ENCODE measurements at regions not wholly inside any gene's neighbourhood (a gene's known extent, or its start where the extent isn't known, plus 50 kb on each side); places are given as distances from the start of the nearest gene placed in this dataset.

DNA sequence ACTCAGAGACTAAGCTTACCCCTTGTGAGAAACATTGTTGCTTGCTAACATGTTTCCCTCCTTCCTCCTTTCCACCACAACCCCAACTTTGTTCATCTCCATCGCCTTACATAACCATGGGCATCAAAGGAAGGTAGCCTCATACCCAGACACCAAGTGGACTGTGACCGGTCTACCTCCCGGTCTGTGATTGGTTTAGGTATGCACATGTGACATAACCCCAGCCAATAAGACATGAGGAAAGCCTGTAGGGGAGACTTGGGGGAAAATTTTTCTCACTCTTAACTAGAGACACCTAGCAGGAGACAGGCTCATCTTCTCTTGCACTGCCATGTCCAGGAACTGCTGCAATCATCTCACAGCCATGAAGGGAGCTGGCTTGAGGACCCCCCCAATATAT is 120.7 kb downstream of the CDC7 start:
- H3K27ac Mint-ChIP-seq (ENCODE audit: unreplicated experiment), result no peak overlapping the region
- FAIRE-seq, result no peak

DNA sequence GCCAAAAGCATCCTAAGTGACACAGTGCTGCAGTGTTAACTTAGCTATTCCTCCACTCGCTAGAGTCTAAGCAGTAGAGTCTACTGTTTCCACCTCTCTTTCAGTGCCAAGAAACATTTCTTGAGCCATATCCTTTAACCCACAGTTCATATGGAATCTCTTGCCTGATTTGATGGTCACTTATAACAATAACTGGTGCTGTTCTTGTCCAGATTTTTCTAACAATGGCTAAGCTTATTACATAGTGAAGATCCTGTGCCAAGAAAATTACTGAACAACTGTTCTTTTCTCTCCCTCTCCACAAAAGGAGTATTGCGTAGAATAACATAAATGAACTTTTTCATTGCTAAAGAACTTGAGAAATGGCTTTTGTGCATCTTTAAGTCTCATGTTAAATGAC is 121.3 kb downstream of the CDC7 start:
- no peak overlapping the region for H3K27ac Mint-ChIP-seq (ENCODE audit: unreplicated experiment)
- no peaks in the 10 kb centered on the region for H3K36me3 ChIP-seq (ENCODE audit: insufficient read depth, low read length)
- H3K27me3 ChIP-seq (ENCODE audit: insufficient read depth, low read length), result peaks cover 6% of the 10 kb centered on the region
- H3K79me2 ChIP-seq (ENCODE audit: insufficient read depth, low read length), result no peaks in the 10 kb centered on the region
- H3K4me1 Mint-ChIP-seq (ENCODE audit: low read depth, unreplicated experiment), result no peaks in the 10 kb centered on the region
- H3K4me1 ChIP-seq (ENCODE audit: insufficient read depth, low read length), result no peaks in the 10 kb centered on the region
- H3K9me3 ChIP-seq (ENCODE audit: insufficient read depth, low read depth, low read length), result no peaks in the 10 kb centered on the region
- no peak overlapping the region for H3K9ac ChIP-seq (ENCODE audit: low read length)
- H3K4me2 ChIP-seq (ENCODE audit: low read length), result no peak overlapping the region
- H3K36me3 Mint-ChIP-seq (ENCODE audit: low read depth, unreplicated experiment), result no peaks in the 10 kb centered on the region
- no peak for DNase-seq (ENCODE audit: low read depth)
- H3K4me3 ChIP-seq (ENCODE audit: insufficient read depth, low read depth, low read length), result no peak overlapping the region
- no peak overlapping the region for H3K27ac ChIP-seq (ENCODE audit: low read depth, low read length)
- no peak for TF ChIP-seq EZH2 (IDR thresholded peaks at IDR 0.05; ENCODE audit: insufficient read depth, low read length)
- TF ChIP-seq, protein P1, sequence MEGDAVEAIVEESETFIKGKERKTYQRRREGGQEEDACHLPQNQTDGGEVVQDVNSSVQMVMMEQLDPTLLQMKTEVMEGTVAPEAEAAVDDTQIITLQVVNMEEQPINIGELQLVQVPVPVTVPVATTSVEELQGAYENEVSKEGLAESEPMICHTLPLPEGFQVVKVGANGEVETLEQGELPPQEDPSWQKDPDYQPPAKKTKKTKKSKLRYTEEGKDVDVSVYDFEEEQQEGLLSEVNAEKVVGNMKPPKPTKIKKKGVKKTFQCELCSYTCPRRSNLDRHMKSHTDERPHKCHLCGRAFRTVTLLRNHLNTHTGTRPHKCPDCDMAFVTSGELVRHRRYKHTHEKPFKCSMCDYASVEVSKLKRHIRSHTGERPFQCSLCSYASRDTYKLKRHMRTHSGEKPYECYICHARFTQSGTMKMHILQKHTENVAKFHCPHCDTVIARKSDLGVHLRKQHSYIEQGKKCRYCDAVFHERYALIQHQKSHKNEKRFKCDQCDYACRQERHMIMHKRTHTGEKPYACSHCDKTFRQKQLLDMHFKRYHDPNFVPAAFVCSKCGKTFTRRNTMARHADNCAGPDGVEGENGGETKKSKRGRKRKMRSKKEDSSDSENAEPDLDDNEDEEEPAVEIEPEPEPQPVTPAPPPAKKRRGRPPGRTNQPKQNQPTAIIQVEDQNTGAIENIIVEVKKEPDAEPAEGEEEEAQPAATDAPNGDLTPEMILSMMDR (IDR thresholded peaks at IDR 0.05; ENCODE audit: insufficient read depth, low read depth, low read length), result no peak
- no peaks in the 10 kb centered on the region for H3K9me3 Mint-ChIP-seq (ENCODE audit: unreplicated experiment)
- H4K20me1 ChIP-seq (ENCODE audit: insufficient read depth, low read length), result no peaks in the 10 kb centered on the region
- FAIRE-seq, result no peak
- no peak overlapping the region for H2AFZ ChIP-seq (ENCODE audit: low read depth, low read length)
- H3K27me3 Mint-ChIP-seq (ENCODE audit: low read depth, unreplicated experiment), result peaks cover 12% of the 10 kb centered on the region
- H3K4me3 Mint-ChIP-seq (ENCODE audit: unreplicated experiment), result no peak overlapping the region

More for the DNA sequence above, 120.7 kb downstream of the CDC7 start:
- H3K9me3 ChIP-seq (ENCODE audit: insufficient read depth, low read depth, low read length), result no peaks in the 10 kb centered on the region
- Mint-ChIP-seq H3K9me3 (ENCODE audit: unreplicated experiment) (no peaks in the 10 kb centered on the region), H3K36me3 (ENCODE audit: low read depth, unreplicated experiment) (no peaks in the 10 kb centered on the region), H3K4me3 (ENCODE audit: unreplicated experiment) (no peak overlapping the region), H3K4me1 (ENCODE audit: low read depth, unreplicated experiment) (no peaks in the 10 kb centered on the region), H3K27me3 (ENCODE audit: low read depth, unreplicated experiment) (peaks cover 12% of the 10 kb centered on the region)
- H2AFZ ChIP-seq (ENCODE audit: low read depth, low read length), result no peak overlapping the region
- no peaks in the 10 kb centered on the region for H4K20me1 ChIP-seq (ENCODE audit: insufficient read depth, low read length)
- H3K4me2 ChIP-seq (ENCODE audit: low read length), result no peak overlapping the region
- H3K79me2 ChIP-seq (ENCODE audit: insufficient read depth, low read length), result no peaks in the 10 kb centered on the region
- no peak for TF ChIP-seq EZH2 (IDR thresholded peaks at IDR 0.05; ENCODE audit: insufficient read depth, low read length)
- TF ChIP-seq, protein P1 (IDR thresholded peaks at IDR 0.05; ENCODE audit: insufficient read depth, low read depth, low read length), result no peak
- peaks cover 6% of the 10 kb centered on the region for H3K27me3 ChIP-seq (ENCODE audit: insufficient read depth, low read length)
- no peaks in the 10 kb centered on the region for H3K36me3 ChIP-seq (ENCODE audit: insufficient read depth, low read length)
- H3K4me1 ChIP-seq (ENCODE audit: insufficient read depth, low read length), result no peaks in the 10 kb centered on the region
- no peak overlapping the region for H3K4me3 ChIP-seq (ENCODE audit: insufficient read depth, low read depth, low read length)
- no peak overlapping the region for H3K27ac ChIP-seq (ENCODE audit: low read depth, low read length)
- no peak overlapping the region for H3K9ac ChIP-seq (ENCODE audit: low read length)
- DNase-seq (ENCODE audit: low read depth), result no peak

GRCh38 chr1:91622616-91623015 is 122.0 kb downstream of the CDC7 start:
- H4K20me1 ChIP-seq (ENCODE audit: insufficient read depth, low read length), result no peaks in the 10 kb centered on the region
- H3K4me2 ChIP-seq (ENCODE audit: low read length), result no peak overlapping the region
- Mint-ChIP-seq H3K9me3 (ENCODE audit: unreplicated experiment) (no peaks in the 10 kb centered on the region), H3K4me3 (ENCODE audit: unreplicated experiment) (no peak overlapping the region), H3K27me3 (ENCODE audit: low read depth, unreplicated experiment) (peaks cover 8% of the 10 kb centered on the region), H3K27ac (ENCODE audit: unreplicated experiment) (no peak overlapping the region), H3K4me1 (ENCODE audit: low read depth, unreplicated experiment) (no peaks in the 10 kb centered on the region), H3K36me3 (ENCODE audit: low read depth, unreplicated experiment) (no peaks in the 10 kb centered on the region)
- H3K27me3 ChIP-seq (ENCODE audit: insufficient read depth, low read length), result peaks cover 6% of the 10 kb centered on the region
- H3K79me2 ChIP-seq (ENCODE audit: insufficient read depth, low read length), result no peaks in the 10 kb centered on the region
- H3K9ac ChIP-seq (ENCODE audit: low read length), result no peak overlapping the region
- DNase-seq (ENCODE audit: low read depth) (peak; percentile 14), FAIRE-seq (no peak)
- H2AFZ ChIP-seq (ENCODE audit: low read depth, low read length), result no peak overlapping the region
- no peak overlapping the region for H3K27ac ChIP-seq (ENCODE audit: low read depth, low read length)
- no peaks in the 10 kb centered on the region for H3K4me1 ChIP-seq (ENCODE audit: insufficient read depth, low read length)
- no peak for TF ChIP-seq EZH2 (IDR thresholded peaks at IDR 0.05; ENCODE audit: insufficient read depth, low read length)
- TF ChIP-seq, protein P1 (IDR thresholded peaks at IDR 0.05; ENCODE audit: insufficient read depth, low read depth, low read length), result no peak
- no peaks in the 10 kb centered on the region for H3K36me3 ChIP-seq (ENCODE audit: insufficient read depth, low read length)
- no peak overlapping the region for H3K4me3 ChIP-seq (ENCODE audit: insufficient read depth, low read depth, low read length)
- no peaks in the 10 kb centered on the region for H3K9me3 ChIP-seq (ENCODE audit: insufficient read depth, low read depth, low read length)

Data from astrocyte (in vitro differentiated cells and primary cell).